Activated CD4-positive, CD25-positive, alpha-beta regulatory T cell treated with anti-CD3 and anti-CD28 coated beads, Interleukin-2, amount 50 U/mL, for 72 hours (primary cell): ENCODE measurements at regions not wholly inside any gene's neighbourhood (a gene's known extent, or its start where the extent isn't known, plus 50 kb on each side); places are given as distances from the start of the nearest gene placed in this dataset.
"Not testable (repeated sequence)": the region's sequence is repeated elsewhere in the genome, so short reads cannot be mapped to it uniquely, and the experiment has no call there.

ENCODE experiments used
- DNase-seq: peaks from one replicate; pipeline ENCODE4 v3.0.0; 2021

GRCh38 chr4:105060628-105061027, 86.0 kb upstream of the TET2 start:
- DNase-seq: no peak

GRCh38 chr4:105061136-105061696, 85.5 kb upstream of the TET2 start:
- no peak for DNase-seq

GRCh38 chr4:105061731-105062130, 84.9 kb upstream of the TET2 start:
- DNase-seq: no peak

DNA sequence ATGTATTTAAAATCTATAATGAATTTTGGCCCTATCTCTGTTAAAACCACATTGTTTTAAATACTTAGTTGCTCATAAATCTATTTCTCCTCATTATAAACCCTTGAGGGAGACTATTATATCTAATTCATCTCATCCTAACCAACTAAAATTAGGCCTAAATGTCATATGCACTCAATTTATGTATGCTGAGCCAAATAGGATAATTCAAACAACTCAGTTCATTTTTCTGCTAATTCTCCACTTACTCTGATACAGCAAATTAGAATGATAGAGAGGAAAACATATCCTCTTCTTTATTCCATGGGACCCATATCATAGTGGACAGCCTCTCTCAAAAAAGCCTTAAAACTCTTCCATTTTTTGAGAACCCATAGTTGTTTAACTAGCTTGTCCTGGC, 80.3 kb upstream of the TET2 start:
- DNase-seq: no peak

GRCh38 chr4:105067431-105067830, 79.2 kb upstream of the TET2 start:
- no peak for DNase-seq

GRCh38 chr4:105067946-105068345, 78.7 kb upstream of the TET2 start:
- DNase-seq: no peak

- no peak for DNase-seq
Observed at GRCh38 chr4:105068516-105068915, 78.2 kb upstream of the TET2 start.

DNA sequence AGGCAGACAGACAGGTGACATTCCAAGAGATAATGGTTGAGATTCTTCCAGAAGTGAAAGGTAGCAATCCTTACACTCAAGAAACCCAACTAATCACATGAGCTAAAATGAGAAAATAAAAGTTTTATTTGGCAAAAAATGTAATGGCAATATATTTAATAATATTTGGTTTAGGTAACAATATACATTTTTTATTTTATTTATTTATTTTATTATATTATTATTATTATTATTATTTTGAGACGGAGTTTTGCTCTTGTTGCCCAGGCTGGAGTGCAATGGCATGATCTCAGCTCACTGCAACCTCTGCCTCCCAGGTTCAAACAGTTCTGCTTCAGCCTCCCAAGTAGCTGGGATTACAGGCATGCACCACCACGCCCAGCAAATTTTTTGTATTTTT, 74.6 kb upstream of the TET2 start:
- DNase-seq: not testable (repeated sequence)

- no peak for DNase-seq
Observed at GRCh38 chr4:105074097-105074496, 72.6 kb upstream of the TET2 start.

- DNase-seq: no peak
Observed at GRCh38 chr4:105075045-105075444, 71.6 kb upstream of the TET2 start.

GRCh38 chr4:105088110-105088879, 58.4 kb upstream of the TET2 start:
- DNase-seq: no peak

DNA sequence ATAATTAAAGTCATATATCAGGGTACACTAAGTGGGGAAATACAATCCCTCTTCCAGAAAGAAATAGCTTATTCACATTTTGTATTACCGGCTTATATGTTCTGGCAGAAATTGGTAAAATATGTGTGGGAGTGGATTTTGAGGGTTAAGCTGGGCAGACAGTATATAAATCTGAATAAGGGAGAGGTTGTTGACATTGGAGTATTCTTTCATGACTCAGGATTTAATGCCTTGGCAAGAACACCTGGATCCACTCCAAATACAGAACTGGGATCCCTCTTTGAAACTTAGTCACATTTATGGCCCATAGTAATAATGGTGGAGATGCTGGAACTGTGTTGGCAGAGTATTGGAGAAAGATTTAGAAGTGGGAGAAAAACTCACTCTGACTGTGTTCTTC, 54.3 kb upstream of the TET2 start:
- no peak for DNase-seq

DNA sequence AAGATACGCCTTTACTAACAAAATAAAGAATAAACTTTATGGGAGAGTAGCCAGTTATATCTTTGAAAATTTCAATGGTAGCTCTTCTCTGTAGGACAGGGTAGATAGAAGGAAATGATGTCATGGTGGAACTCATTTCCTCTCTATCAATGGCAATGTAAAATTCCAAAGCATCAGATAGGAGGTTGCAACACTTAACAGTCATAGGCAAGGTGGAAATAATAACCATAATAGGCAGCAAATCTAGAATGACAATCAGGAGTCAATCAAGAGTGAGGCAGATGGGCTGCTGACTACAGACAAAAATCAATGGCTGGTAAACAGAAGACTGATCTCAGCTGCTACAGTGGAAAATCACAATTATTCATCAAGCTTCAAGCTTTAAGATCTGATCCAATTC, 53.9 kb upstream of the TET2 start:
- DNase-seq: no peak

GRCh38 chr4:105093975-105094374, 52.7 kb upstream of the TET2 start:
- DNase-seq: no peak
